Endothelial cell of umbilical vein (primary cell): ENCODE measurements at regions not wholly inside any gene's neighbourhood (a gene's known extent, or its start where the extent isn't known, plus 50 kb on each side); places are given as distances from the start of the nearest gene placed in this dataset.

ENCODE experiments used
- BruUV-seq: library from RNA; stranded (reverse); fragments of 400-500 nt; replicated peaks from 2 replicates; lab custom pipeline; 2021; lab: Mats Ljungman, UMichigan
- CTCF ChIA-PET: fragments of 300-600, 350-600 bp; sonication (Branson Sonifier 250); formaldehyde crosslinking; loops from one replicate; lab custom pipeline; 2021; ENCODE audit warnings: antibody characterized with exemption, inconsistent platforms; lab: Charles Lee
- POLR2A ChIA-PET: fragments of 300-600, 350-600 bp; sonication (Branson Sonifier 250); formaldehyde crosslinking; loops from one replicate; lab custom pipeline; 2021; ENCODE audit warnings: antibody characterized with exemption, inconsistent platforms; lab: Charles Lee
- DNase-seq: peaks from one replicate; pipeline ENCODE4 v3.0.0-alpha.2; 2011; ENCODE audit warnings: low read depth, low spot score
- FAIRE-seq: peaks from 2 replicates; lab custom pipeline; 2011; peaks lifted over from hg19 to GRCh38; lab: Jason Lieb, UNC
- H2AFZ ChIP-seq: 2 replicates; pipeline ENCODE4 v1.6.0; 2012; ENCODE audit warnings: low read depth, low read length, control low read depth, inconsistent platforms
- H3K27ac ChIP-seq: 2 replicates; pipeline ENCODE4 v1.5.1; 2011; ENCODE audit warnings: low read depth, mild to moderate bottlenecking, control low read depth, low read length, moderate library complexity; ENCODE audit not compliant: insufficient read depth
- H3K27me3 ChIP-seq, 2 experiments: 2 replicates each; pipeline versions ENCODE4 v1.6.0 to v1.6.1; 2011; ENCODE audit warnings: low read length in 2 of 2, mixed read lengths in 1 of 2; ENCODE audit not compliant: control insufficient read depth in 2 of 2, insufficient read depth in 2 of 2
- H3K36me3 ChIP-seq, 2 experiments: 2 replicates in 1 of 2; 3 replicates in 1 of 2; pipeline ENCODE4 v1.5.1; 2011; ENCODE audit warnings: low read length in 2 of 2, mild to moderate bottlenecking in 1 of 2, moderate library complexity in 1 of 2; ENCODE audit not compliant: control insufficient read depth in 2 of 2, insufficient read depth in 2 of 2; ENCODE audit errors: extremely low read depth in 1 of 2
- H3K4me1 ChIP-seq: 3 replicates; pipeline ENCODE4 v1.5.1; 2011; ENCODE audit warnings: mild to moderate bottlenecking, low read length; ENCODE audit not compliant: control insufficient read depth, insufficient read depth; ENCODE audit errors: extremely low read depth
- H3K4me2 ChIP-seq: 2 replicates; pipeline ENCODE4 v1.6.1; 2011; ENCODE audit warnings: low read length, control low read depth, mixed read lengths; ENCODE audit not compliant: insufficient read depth
- H3K4me3 ChIP-seq, 3 experiments: fragments of 200-600 bp in 1 of 3; sonication (generic), shearing (Covaris generic) in 1 of 3; replicated peaks in 1 of 3; 2 replicates each; pipeline ENCODE4 v1.5.1; 2011 to 2016; ENCODE audit warnings: control low read depth in 3 of 3, low read length in 3 of 3, mild to moderate bottlenecking in 2 of 3, inconsistent platforms in 1 of 3, low read depth in 1 of 3, moderate library complexity in 1 of 3; ENCODE audit not compliant: insufficient read depth in 1 of 3
- H3K79me2 ChIP-seq: 2 replicates; pipeline ENCODE4 v1.6.0; 2012; ENCODE audit warnings: low read length, inconsistent platforms; ENCODE audit not compliant: control insufficient read depth, insufficient read depth
- H3K9ac ChIP-seq: replicated peaks from 2 replicates; pipeline ENCODE3; 2011; ENCODE audit warnings: low read length, control low read depth; ENCODE audit not compliant: insufficient read depth; ENCODE audit errors: extremely low read depth
- H3K9me1 ChIP-seq: replicated peaks from 3 replicates; pipeline ENCODE4 v1.6.0; 2011; ENCODE audit warnings: mild to moderate bottlenecking, low read length; ENCODE audit not compliant: control insufficient read depth, insufficient read depth; ENCODE audit errors: extremely low read depth
- H3K9me3 ChIP-seq: replicated peaks from 2 replicates; pipeline ENCODE4 v1.5.1; 2012; ENCODE audit warnings: low read length, inconsistent platforms; ENCODE audit not compliant: control insufficient read depth, insufficient read depth
- H4K20me1 ChIP-seq: replicated peaks from 2 replicates; pipeline ENCODE3; 2011; ENCODE audit warnings: mild to moderate bottlenecking, low read length; ENCODE audit not compliant: control insufficient read depth, insufficient read depth; ENCODE audit errors: extremely low read depth
- CTCF ChIP-seq, 2 donors: IDR thresholded peaks; 1 replicate in 1 of 2; 2 replicates in 1 of 2; pipeline ENCODE4 v1.5.1; 2011; ENCODE audit warnings: low read length in 2 of 2, mild to moderate bottlenecking in 2 of 2, moderate library complexity in 2 of 2, control low read depth in 1 of 2, inconsistent platforms in 1 of 2, low read depth in 1 of 2; ENCODE audit not compliant: insufficient read depth in 1 of 2; ENCODE audit errors: extremely low read depth in 1 of 2
- EZH2 ChIP-seq: IDR thresholded peaks from 2 replicates; pipeline ENCODE4 v1.6.1; 2012; ENCODE audit warnings: borderline replicate concordance, low read depth, mild to moderate bottlenecking, moderate library complexity, low read length, inconsistent platforms; ENCODE audit not compliant: severe bottlenecking
- FOS ChIP-seq: IDR thresholded peaks from 2 replicates; pipeline ENCODE4 v1.6.1; 2011; ENCODE audit warnings: mild to moderate bottlenecking, low read length, moderate library complexity, borderline replicate concordance; ENCODE audit not compliant: insufficient read depth
- GATA2 ChIP-seq: IDR thresholded peaks from 2 replicates; pipeline ENCODE4 v1.7.0; 2011; ENCODE audit warnings: low read depth, mild to moderate bottlenecking, moderate library complexity, mixed read lengths, low read length; ENCODE audit not compliant: insufficient read length, insufficient read depth
- JUN ChIP-seq: IDR thresholded peaks from 2 replicates; pipeline ENCODE4 v1.6.1; 2011; ENCODE audit warnings: borderline replicate concordance, low read depth; ENCODE audit not compliant: insufficient read length, insufficient read depth
- MAX ChIP-seq: IDR thresholded peaks from 2 replicates; pipeline ENCODE4 v1.6.1; 2011; ENCODE audit not compliant: insufficient read depth, insufficient read length
- MYC ChIP-seq: IDR thresholded peaks from one replicate; pipeline ENCODE4 v1.6.1; 2011; ENCODE audit warnings: mild to moderate bottlenecking, low read depth, low read length
- POLR2A ChIP-seq: IDR thresholded peaks from 2 replicates; pipeline ENCODE4 v1.6.1; 2012; ENCODE audit warnings: low read depth, mild to moderate bottlenecking, control low read depth, low read length
- POLR2AphosphoS5 ChIP-seq: IDR thresholded peaks from 2 replicates; pipeline ENCODE4 v1.6.1; 2012; ENCODE audit warnings: low read depth, mild to moderate bottlenecking, control low read depth, low read length, moderate library complexity; ENCODE audit not compliant: insufficient read depth
- dilution Hi-C: fragments of 300-500 bp; cut with MboI; formaldehyde crosslinking; loops from one replicate; pipeline ENCODE4 v1.15.0; 2019; ENCODE audit warnings: low sequenced_read_pairs; ENCODE audit not compliant: extremely low pct_ligation_motif_present
- intact Hi-C: fragments of 100-400 bp; cut with micrococcal nuclease; formaldehyde crosslinking; loops from one replicate; pipeline ENCODE4 v1.10.0; 2022

- no peak overlapping the region for H3K27ac ChIP-seq
- no TSS peak for BruUV-seq
- CTCF ChIA-PET, result interaction anchor here (2.2 to 3.5 kb wide), 3 partner anchors 10 to 151 kb away, joined by 12 to 43 read pairs (median 13); no protein-coding TSS in a partner anchor
These were observed 263.2 kb downstream of the BUD13 start for GRCh38 chr11:116509551-116509950.

More at GRCh38 chr11:116509551-116509950, 263.2 kb downstream of the BUD13 start:
- no peak overlapping the region for H2AFZ ChIP-seq
- no peak overlapping the region for H3K4me3 ChIP-seq
- no peaks in the 10 kb centered on the region for H3K36me3 ChIP-seq
- H3K9ac ChIP-seq, result no peak overlapping the region
- H4K20me1 ChIP-seq, result no peaks in the 10 kb centered on the region
- no peak for DNase-seq
- intact Hi-C loops (no loop called here), dilution Hi-C loops (no loop called here)
- no peaks in the 10 kb centered on the region for H3K4me1 ChIP-seq
- no peaks in the 10 kb centered on the region for H3K79me2 ChIP-seq
- FAIRE-seq, result no peak
- H3K9me3 ChIP-seq, result no peaks in the 10 kb centered on the region
- POLR2A ChIA-PET, result no interaction called here
- H3K9me1 ChIP-seq, result no peaks in the 10 kb centered on the region
- no peak overlapping the region for H3K4me2 ChIP-seq
- TF ChIP-seq POLR2AphosphoS5 (no peak), EZH2 (no peak), MYC (no peak), FOS (no peak), JUN (no peak), MAX (no peak), GATA2 (no peak), POLR2A (no peak), CTCF (IDR thresholded peaks at IDR 0.05; ENCODE audit: extremely low read depth in 1 of 2, insufficient read depth in 1 of 2, low read depth in 1 of 2, low read length in 2 of 2) (no peak)
- H3K27me3 ChIP-seq, result peaks cover 0 to 8% of the 10 kb centered on the region in 2 experiments
